ENCODE measurements at regions not wholly inside any gene's neighbourhood (a gene's known extent, or its start where the extent isn't known, plus 50 kb on each side); places are given as distances from the start of the nearest gene placed in this dataset.

GRCh38 chr12:75765170-75766059 is 254.0 kb upstream of the KRR1 start:
- TF ChIP-seq ZSCAN16 (tag by site-specific recombination; IDR thresholded peaks at IDR 0.05) (no peak), KLF1 (tag by site-specific recombination; IDR thresholded peaks at IDR 0.05) (no peak), ZNF776 (tag by site-specific recombination; IDR thresholded peaks at IDR 0.05; ENCODE audit: borderline replicate concordance) (no peak), FEZF1 (tag by site-specific recombination; IDR thresholded peaks at IDR 0.05) (no peak), ZNF843 (tag by site-specific recombination; IDR thresholded peaks at IDR 0.05) (no peak), GFI1B (tag by site-specific recombination; IDR thresholded peaks at IDR 0.05) (no peak), PRDM4 (tag by site-specific recombination; IDR thresholded peaks at IDR 0.05) (no peak), REPIN1 (tag by site-specific recombination; IDR thresholded peaks at IDR 0.05; ENCODE audit: low read depth) (no peak), ZNF112 (tag by site-specific recombination; IDR thresholded peaks at IDR 0.05) (no peak), GLIS1 (tag by site-specific recombination; IDR thresholded peaks at IDR 0.05) (no peak), REST (tag by site-specific recombination; IDR thresholded peaks at IDR 0.05) (no peak), ZNF184 (tag by site-specific recombination; IDR thresholded peaks at IDR 0.05) (no peak), ZXDB (tag by site-specific recombination; IDR thresholded peaks at IDR 0.05) (no peak)
- H3K4me1 ChIP-seq (ENCODE audit: control insufficient read depth, insufficient read depth, low read length), result no peaks in the 10 kb centered on the region; the same call in 1 of the 2 replicates
- H3K4me3 ChIP-seq (ENCODE audit: low read depth, low read length), result no peak overlapping the region
- ChIA-PET CTCF (interaction anchor here (0.6 to 1.0 kb wide), 3 partner anchors 14 to 583 kb away, joined by 3 to 6 read pairs (median 5); partner anchors contain the start of gene BBS10), POLR2A (interaction anchor here (1.4 kb wide), 1 partner anchor 266 kb away, joined by 4 read pairs; the partner anchor contains the start of gene PHLDA1)
- H3K36me3 ChIP-seq (ENCODE audit: control insufficient read depth in 2 of 2, insufficient read depth in 1 of 2, low read length in 2 of 2), result no peaks in the 10 kb centered on the region
- H3K27ac ChIP-seq (ENCODE audit: extremely low read depth, low read depth, low read length), result no peak overlapping the region
- H3K9me3 ChIP-seq (ENCODE audit: control insufficient read depth, insufficient read depth, low read depth, low read length), result no peaks in the 10 kb centered on the region

- CTCF ChIA-PET, result interaction anchor here (0.6 kb wide), 1 partner anchor 269 kb away, joined by 7 read pairs; no protein-coding TSS in a partner anchor
- Histone ChIP-seq H3K4me1 (ENCODE audit: control insufficient read depth, insufficient read depth, low read length) (no peaks in the 10 kb centered on the region; the same call in 1 of the 2 replicates), H3K4me3 (ENCODE audit: low read depth, low read length) (no peak overlapping the region), H3K27ac (ENCODE audit: extremely low read depth, low read depth, low read length) (no peak overlapping the region), H3K9me3 (ENCODE audit: control insufficient read depth, insufficient read depth, low read depth, low read length) (no peaks in the 10 kb centered on the region), H3K36me3 (ENCODE audit: control insufficient read depth in 2 of 2, insufficient read depth in 1 of 2, low read length in 2 of 2) (no peaks in the 10 kb centered on the region)
- POLR2A ChIA-PET, result interaction anchor here (1.4 kb wide), 1 partner anchor 267 kb away, joined by 4 read pairs; the partner anchor contains the start of gene PHLDA1
- TF ChIP-seq ZNF138 (tag by site-specific recombination; IDR thresholded peaks at IDR 0.05; ENCODE audit: borderline replicate concordance) (no peak), ZNF26 (tag by site-specific recombination; IDR thresholded peaks at IDR 0.05) (no peak), ZNF513 (tag by site-specific recombination; IDR thresholded peaks at IDR 0.05) (no peak), ZBTB44 (tag by site-specific recombination; IDR thresholded peaks at IDR 0.05) (no peak), SP7 (tag by site-specific recombination; IDR thresholded peaks at IDR 0.05) (no peak), ZSCAN23 (tag by site-specific recombination; IDR thresholded peaks at IDR 0.05) (no peak), ZNF341 (tag by site-specific recombination; IDR thresholded peaks at IDR 0.05; ENCODE audit: low read depth) (no peak)
Measured at GRCh38 chr12:75764091-75764841, 252.9 kb upstream of the KRR1 start.
